ENCODE measurements at regions not wholly inside any gene's neighbourhood (a gene's known extent, or its start where the extent isn't known, plus 50 kb on each side); places are given as distances from the start of the nearest gene placed in this dataset.

DNA sequence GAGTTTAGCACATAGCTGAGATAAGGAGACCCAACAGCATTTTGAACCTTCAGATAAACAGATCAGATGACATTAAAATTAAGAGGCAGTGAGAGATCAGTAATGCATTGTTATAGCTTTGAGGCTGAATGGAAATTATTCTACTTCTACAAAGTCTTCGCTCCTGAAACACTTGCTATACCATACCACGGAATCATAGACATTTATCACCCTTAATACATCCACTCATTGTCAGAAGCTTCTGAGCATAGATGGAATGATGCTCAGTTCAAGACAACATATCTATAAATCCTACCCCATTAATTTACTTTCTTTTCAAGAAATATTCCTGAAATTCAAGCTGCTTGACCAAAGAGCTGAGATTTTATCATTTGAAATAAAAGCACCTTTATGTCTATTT lies 266.7 kb downstream of the C3orf38 start:
- WGBS, result 68% methylated on average over 2 of the region's 2 CpGs
- TF ChIP-seq POLR2AphosphoS5 (IDR thresholded peaks at IDR 0.05) (no peak), POLR2A (IDR thresholded peaks at IDR 0.05) (no peak)
- TF ChIP-seq, protein P1, sequence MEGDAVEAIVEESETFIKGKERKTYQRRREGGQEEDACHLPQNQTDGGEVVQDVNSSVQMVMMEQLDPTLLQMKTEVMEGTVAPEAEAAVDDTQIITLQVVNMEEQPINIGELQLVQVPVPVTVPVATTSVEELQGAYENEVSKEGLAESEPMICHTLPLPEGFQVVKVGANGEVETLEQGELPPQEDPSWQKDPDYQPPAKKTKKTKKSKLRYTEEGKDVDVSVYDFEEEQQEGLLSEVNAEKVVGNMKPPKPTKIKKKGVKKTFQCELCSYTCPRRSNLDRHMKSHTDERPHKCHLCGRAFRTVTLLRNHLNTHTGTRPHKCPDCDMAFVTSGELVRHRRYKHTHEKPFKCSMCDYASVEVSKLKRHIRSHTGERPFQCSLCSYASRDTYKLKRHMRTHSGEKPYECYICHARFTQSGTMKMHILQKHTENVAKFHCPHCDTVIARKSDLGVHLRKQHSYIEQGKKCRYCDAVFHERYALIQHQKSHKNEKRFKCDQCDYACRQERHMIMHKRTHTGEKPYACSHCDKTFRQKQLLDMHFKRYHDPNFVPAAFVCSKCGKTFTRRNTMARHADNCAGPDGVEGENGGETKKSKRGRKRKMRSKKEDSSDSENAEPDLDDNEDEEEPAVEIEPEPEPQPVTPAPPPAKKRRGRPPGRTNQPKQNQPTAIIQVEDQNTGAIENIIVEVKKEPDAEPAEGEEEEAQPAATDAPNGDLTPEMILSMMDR (IDR thresholded peaks at IDR 0.05), result no peak
- no peak for DNase-seq (ENCODE audit: low spot score)
- Histone ChIP-seq H3K27me3 (replicated peaks; ENCODE audit: insufficient read depth) (no peaks in the 10 kb centered on the region), H3K27ac (no peak overlapping the region), H3K4me1 (replicated peaks) (no peaks in the 10 kb centered on the region), H3K4me3 (no peak overlapping the region), H3K9me3 (no peaks in the 10 kb centered on the region), H3K36me3 (no peaks in the 10 kb centered on the region)
- intact Hi-C loops (cut with DNase I), result no loop called here

DNA sequence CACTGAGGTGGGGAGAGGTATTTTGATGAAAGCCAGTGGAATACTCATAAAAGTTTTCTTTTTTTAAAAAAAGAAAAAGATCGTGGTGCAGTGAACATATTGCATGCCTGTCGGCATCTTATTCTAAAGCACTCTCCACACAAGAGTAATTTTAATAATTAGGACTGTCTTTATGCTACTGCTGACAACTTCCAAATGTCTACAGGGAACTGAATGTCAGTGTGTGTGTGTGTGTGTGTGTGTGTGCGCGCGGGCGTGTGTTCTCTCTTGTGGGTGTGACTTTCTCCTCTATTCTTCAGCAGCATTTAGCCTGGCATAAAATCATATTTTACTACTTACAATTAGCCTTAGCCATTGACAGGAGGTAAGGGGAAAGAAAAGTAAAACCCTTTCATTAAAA lies 268.5 kb downstream of the C3orf38 start:
- no peaks in the 10 kb centered on the region for H3K9me3 ChIP-seq
- H3K4me1 ChIP-seq (replicated peaks), result no peaks in the 10 kb centered on the region
- H3K4me3 ChIP-seq, result no peak overlapping the region
- H3K27ac ChIP-seq, result no peak overlapping the region
- intact Hi-C loops (cut with DNase I), result no loop called here
- no peak for DNase-seq (ENCODE audit: low spot score)
- TF ChIP-seq POLR2A (IDR thresholded peaks at IDR 0.05) (no peak), POLR2AphosphoS5 (IDR thresholded peaks at IDR 0.05) (no peak)
- TF ChIP-seq, protein P1 (IDR thresholded peaks at IDR 0.05), result no peak
- no peaks in the 10 kb centered on the region for H3K36me3 ChIP-seq
- no peaks in the 10 kb centered on the region for H3K27me3 ChIP-seq (replicated peaks; ENCODE audit: insufficient read depth)
- WGBS, result 83% methylated on average over 6 of the region's 6 CpGs

DNA sequence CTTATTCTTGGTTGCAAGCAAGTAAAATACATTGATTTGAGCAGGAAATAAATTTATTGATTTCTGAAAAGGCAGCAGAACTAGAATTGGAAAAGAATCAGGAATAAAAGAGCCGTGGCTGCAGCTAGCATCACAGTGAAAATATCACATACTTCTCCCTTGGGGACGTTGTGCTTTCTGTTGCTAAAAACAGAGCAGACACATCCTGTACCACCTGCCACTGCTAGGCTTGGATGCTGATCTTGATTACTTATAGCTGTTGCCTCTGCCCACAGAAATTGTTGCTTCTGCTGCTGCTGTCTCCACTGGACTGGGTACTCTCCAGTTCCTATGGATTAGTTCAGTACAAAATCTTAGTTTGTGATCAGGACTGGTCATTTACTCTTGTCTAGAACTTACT lies 283.8 kb downstream of the C3orf38 start:
- Histone ChIP-seq H3K4me1 (replicated peaks) (no peaks in the 10 kb centered on the region), H3K36me3 (no peaks in the 10 kb centered on the region), H3K27ac (no peak overlapping the region), H3K9me3 (no peaks in the 10 kb centered on the region), H3K27me3 (replicated peaks; ENCODE audit: insufficient read depth) (no peaks in the 10 kb centered on the region), H3K4me3 (no peak overlapping the region)
- intact Hi-C loops (cut with DNase I), result no loop called here
- no peak for DNase-seq (ENCODE audit: low spot score)
- TF ChIP-seq, protein P1 (IDR thresholded peaks at IDR 0.05), result no peak
- TF ChIP-seq POLR2AphosphoS5 (IDR thresholded peaks at IDR 0.05), result no peak
- TF ChIP-seq POLR2A (IDR thresholded peaks at IDR 0.05), result no peak
- 46% methylated on average over 2 of the region's 2 CpGs for WGBS

DNA sequence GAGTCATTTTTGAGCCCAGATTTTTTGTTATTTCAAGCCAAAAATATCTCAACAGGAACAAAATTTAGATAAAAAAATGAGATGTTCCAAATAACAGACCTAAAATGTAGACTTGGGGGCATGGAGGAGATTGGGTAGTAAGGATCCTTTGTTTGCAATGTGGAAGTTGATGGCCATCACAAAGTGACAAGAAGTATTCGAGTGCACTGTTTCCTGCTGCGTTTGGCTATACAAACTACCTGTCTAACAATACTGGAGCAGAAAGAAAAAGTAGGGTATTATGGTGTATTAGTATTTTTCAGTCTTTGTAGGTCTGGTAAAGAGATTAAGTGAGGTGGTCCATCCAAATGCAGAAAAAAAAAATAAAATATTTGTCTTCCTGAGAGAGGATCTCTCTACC lies 284.2 kb downstream of the C3orf38 start:
- Histone ChIP-seq H3K9me3 (no peaks in the 10 kb centered on the region), H3K4me3 (no peak overlapping the region), H3K36me3 (no peaks in the 10 kb centered on the region), H3K4me1 (replicated peaks) (no peaks in the 10 kb centered on the region), H3K27ac (no peak overlapping the region), H3K27me3 (replicated peaks; ENCODE audit: insufficient read depth) (no peaks in the 10 kb centered on the region)
- 90% methylated on average over 2 of the region's 2 CpGs for WGBS
- intact Hi-C loops (cut with DNase I), result no loop called here
- no peak for DNase-seq (ENCODE audit: low spot score)
- TF ChIP-seq POLR2AphosphoS5 (IDR thresholded peaks at IDR 0.05), result no peak
- TF ChIP-seq POLR2A (IDR thresholded peaks at IDR 0.05), result no peak
- TF ChIP-seq, protein P1 (IDR thresholded peaks at IDR 0.05), result no peak

DNA sequence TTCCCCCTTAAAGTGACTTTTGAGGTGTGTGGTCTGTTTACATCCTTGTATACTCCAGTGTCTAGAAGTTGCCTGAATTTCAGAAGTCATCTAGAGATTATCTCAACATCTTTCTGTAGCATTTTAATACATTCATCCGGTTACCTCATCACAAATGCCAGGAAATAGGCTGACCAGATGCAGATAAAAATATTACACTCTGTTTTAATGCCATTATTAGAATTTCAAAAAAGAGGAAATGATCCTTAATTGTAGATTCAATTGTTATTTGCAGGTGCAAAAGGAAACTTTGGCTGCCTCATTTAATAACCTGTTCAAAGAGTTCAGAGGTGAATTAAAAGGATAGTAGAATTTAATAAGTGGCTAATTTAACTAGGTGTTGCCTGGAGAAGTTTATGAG lies 290.9 kb downstream of the C3orf38 start:
- Histone ChIP-seq H3K4me1 (replicated peaks) (no peaks in the 10 kb centered on the region), H3K27ac (no peak overlapping the region), H3K27me3 (replicated peaks; ENCODE audit: insufficient read depth) (no peaks in the 10 kb centered on the region), H3K9me3 (no peaks in the 10 kb centered on the region), H3K36me3 (no peaks in the 10 kb centered on the region), H3K4me3 (no peak overlapping the region)
- TF ChIP-seq, protein P1 (IDR thresholded peaks at IDR 0.05), result no peak
- TF ChIP-seq POLR2A (IDR thresholded peaks at IDR 0.05), result no peak
- TF ChIP-seq POLR2AphosphoS5 (IDR thresholded peaks at IDR 0.05), result no peak
- 33% methylated on average over 1 of the region's 1 CpG for WGBS
- intact Hi-C loops (cut with DNase I), result no loop called here
- no peak for DNase-seq (ENCODE audit: low spot score)

Data from prostate gland (tissue), 2 donors.